Stimulated activated naive CD4-positive, alpha-beta T cell (primary cell): ENCODE measurements at regions not wholly inside any gene's neighbourhood (a gene's known extent, or its start where the extent isn't known, plus 50 kb on each side); places are given as distances from the start of the nearest gene placed in this dataset.

Experiments used
- DNase-seq, 6 experiments: peaks; one replicate each; lab custom pipeline; 2025; lab: John Stamatoyannopoulos, UW

- no peak for DNase-seq
These were observed 277.6 kb upstream of the PHF14 start for GRCh38 chr7:10696064-10696463.

GRCh38 chr7:10703059-10703458 lies 270.6 kb upstream of the PHF14 start:
- no peak for DNase-seq

GRCh38 chr7:10703981-10704380 lies 269.7 kb upstream of the PHF14 start:
- no peak for DNase-seq

GRCh38 chr7:10704653-10705052 lies 269.0 kb upstream of the PHF14 start:
- DNase-seq = no peak

- DNase-seq = no peak
These were observed 266.7 kb upstream of the PHF14 start for GRCh38 chr7:10706875-10707493.

GRCh38 chr7:10707519-10707918 lies 266.2 kb upstream of the PHF14 start:
- DNase-seq = no peak

GRCh38 chr7:10708447-10708846 lies 265.2 kb upstream of the PHF14 start:
- DNase-seq = no peak

- DNase-seq = no peak
These were observed 254.9 kb upstream of the PHF14 start for GRCh38 chr7:10718768-10719167.

- DNase-seq = no peak
These were observed 253.6 kb upstream of the PHF14 start for GRCh38 chr7:10720042-10720441.

- DNase-seq = no peak
These were observed 252.4 kb upstream of the PHF14 start for GRCh38 chr7:10721289-10721688.

GRCh38 chr7:10723832-10724231 lies 249.8 kb upstream of the PHF14 start:
- DNase-seq = no peak

GRCh38 chr7:10724449-10724848 lies 249.2 kb upstream of the PHF14 start:
- DNase-seq = no peak

- DNase-seq = no peak
These were observed 246.0 kb upstream of the PHF14 start for GRCh38 chr7:10727636-10728035.

- no peak for DNase-seq
These were observed 242.4 kb upstream of the PHF14 start for GRCh38 chr7:10731253-10731773.

- DNase-seq = no peak
These were observed 239.9 kb upstream of the PHF14 start for GRCh38 chr7:10733747-10734146.

GRCh38 chr7:10734595-10734994 lies 239.1 kb upstream of the PHF14 start:
- DNase-seq = no peak

- no peak for DNase-seq
These were observed 234.3 kb upstream of the PHF14 start for GRCh38 chr7:10739401-10739800.

GRCh38 chr7:10740805-10741204 lies 232.9 kb upstream of the PHF14 start:
- DNase-seq = no peak

GRCh38 chr7:10756981-10757380 lies 216.7 kb upstream of the PHF14 start:
- no peak for DNase-seq

- no peak for DNase-seq
These were observed 214.6 kb upstream of the PHF14 start for GRCh38 chr7:10759120-10759519.

- DNase-seq = no peak
These were observed 205.9 kb upstream of the PHF14 start for GRCh38 chr7:10767771-10768170.

GRCh38 chr7:10770176-10770575 lies 203.5 kb upstream of the PHF14 start:
- no peak for DNase-seq

GRCh38 chr7:10773430-10773829 lies 200.2 kb upstream of the PHF14 start:
- no peak for DNase-seq
